ENCODE measurements at regions not wholly inside any gene's neighbourhood (a gene's known extent, or its start where the extent isn't known, plus 50 kb on each side); places are given as distances from the start of the nearest gene placed in this dataset.

DNA sequence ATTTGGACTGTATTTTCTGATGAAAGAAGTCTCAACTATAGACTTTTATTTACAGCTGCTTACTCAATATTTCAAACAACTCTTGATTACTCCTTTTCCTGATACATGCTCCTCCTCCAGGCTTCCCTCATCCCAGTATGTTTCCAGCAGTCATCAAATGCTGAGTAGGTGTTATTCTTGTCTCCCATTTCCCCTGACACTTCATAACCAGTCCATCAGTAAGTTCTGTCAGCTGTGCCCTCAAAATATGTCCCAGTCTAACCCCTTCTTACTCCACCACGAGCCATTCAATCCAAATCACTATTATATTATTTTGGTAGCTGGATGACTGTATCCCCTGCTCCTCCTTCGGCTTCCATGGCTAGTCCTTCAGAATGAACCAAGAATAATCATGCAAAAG is 189.1 kb upstream of the DTNA start:
- Histone ChIP-seq H2BK120ac (ENCODE audit: low read depth, low read length) (no peak overlapping the region), H3K18ac (ENCODE audit: low read depth, low read length) (no peak overlapping the region), H2BK15ac (ENCODE audit: low read depth, low read length) (no peak overlapping the region), H3K27me3 (ENCODE audit: control insufficient read depth, insufficient read depth, low read length) (no peaks in the 10 kb centered on the region), H3K4me1 (ENCODE audit: control insufficient read depth, insufficient read depth, low read length) (no peaks in the 10 kb centered on the region), H3K9me1 (ENCODE audit: insufficient read depth, low read length) (no peaks in the 10 kb centered on the region), H3K14ac (replicated peaks; ENCODE audit: low read depth, low read length) (no peak overlapping the region), H3K36me3 (ENCODE audit: control insufficient read depth, insufficient read depth, low read length) (no peaks in the 10 kb centered on the region), H2AK9ac (replicated peaks; ENCODE audit: low read depth, low read length, poor library complexity) (no peak overlapping the region), H4K91ac (ENCODE audit: insufficient read depth, low read depth, low read length) (no peak overlapping the region), H4K5ac (ENCODE audit: low read depth, low read length) (no peak overlapping the region), H4K20me1 (ENCODE audit: insufficient read depth, low read length) (no peaks in the 10 kb centered on the region), H3K27ac (ENCODE audit: insufficient read depth, low read length) (no peak overlapping the region), H3K23ac (ENCODE audit: low read depth, low read length) (no peak overlapping the region), H3K4me2 (ENCODE audit: low read depth, low read length) (no peak overlapping the region), H3K79me1 (ENCODE audit: low read depth in 1 of 2, low read length in 2 of 2) (no peaks in the 10 kb centered on the region), H2BK20ac (ENCODE audit: low read depth, low read length) (no peak overlapping the region), H3K9ac (ENCODE audit: low read depth, low read length) (no peak overlapping the region), H2AK5ac (ENCODE audit: low read depth, low read length) (no peak overlapping the region), H3K9me3 (ENCODE audit: control insufficient read depth, insufficient read depth, low read length) (no peaks in the 10 kb centered on the region), H3K56ac (ENCODE audit: extremely low read depth, insufficient read depth, low read length) (no peak overlapping the region), H2AFZ (replicated peaks; ENCODE audit: low read length, poor library complexity) (no peak overlapping the region), H3K4me3 (ENCODE audit: insufficient read depth, low read depth, low read length) (no peak overlapping the region), H2BK5ac (ENCODE audit: low read depth, low read length, poor library complexity, severe bottlenecking) (no peak overlapping the region), H4K8ac (ENCODE audit: low read depth in 2 of 2, low read length in 2 of 2) (no peak overlapping the region), H3K4ac (ENCODE audit: low read depth, low read length) (no peak overlapping the region)
- ATAC-seq (ENCODE audit: low read depth) (no peak), DNase-seq (no peak)
- intact Hi-C loops (cut with micrococcal nuclease): no loop called here
- no CpG with 5 or more reads among the region's 2 CpGs for WGBS, 2 experiments (ENCODE audit: extremely low coverage in 2 of 2, insufficient read length in 1 of 2)
- dilution Hi-C loops (cut with HindIII; ENCODE audit: low sequenced_read_pairs, unreplicated experiment): no loop called here
- TF ChIP-seq, protein P1, sequence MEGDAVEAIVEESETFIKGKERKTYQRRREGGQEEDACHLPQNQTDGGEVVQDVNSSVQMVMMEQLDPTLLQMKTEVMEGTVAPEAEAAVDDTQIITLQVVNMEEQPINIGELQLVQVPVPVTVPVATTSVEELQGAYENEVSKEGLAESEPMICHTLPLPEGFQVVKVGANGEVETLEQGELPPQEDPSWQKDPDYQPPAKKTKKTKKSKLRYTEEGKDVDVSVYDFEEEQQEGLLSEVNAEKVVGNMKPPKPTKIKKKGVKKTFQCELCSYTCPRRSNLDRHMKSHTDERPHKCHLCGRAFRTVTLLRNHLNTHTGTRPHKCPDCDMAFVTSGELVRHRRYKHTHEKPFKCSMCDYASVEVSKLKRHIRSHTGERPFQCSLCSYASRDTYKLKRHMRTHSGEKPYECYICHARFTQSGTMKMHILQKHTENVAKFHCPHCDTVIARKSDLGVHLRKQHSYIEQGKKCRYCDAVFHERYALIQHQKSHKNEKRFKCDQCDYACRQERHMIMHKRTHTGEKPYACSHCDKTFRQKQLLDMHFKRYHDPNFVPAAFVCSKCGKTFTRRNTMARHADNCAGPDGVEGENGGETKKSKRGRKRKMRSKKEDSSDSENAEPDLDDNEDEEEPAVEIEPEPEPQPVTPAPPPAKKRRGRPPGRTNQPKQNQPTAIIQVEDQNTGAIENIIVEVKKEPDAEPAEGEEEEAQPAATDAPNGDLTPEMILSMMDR (conservative IDR thresholded peaks at IDR 0.05; ENCODE audit: low read depth, low read length): no peak
- TF ChIP-seq RFX5 (IDR thresholded peaks at IDR 0.05; ENCODE audit: low read depth, low read length) (no peak), CHD1 (IDR thresholded peaks at IDR 0.05; ENCODE audit: low read depth, low read length) (no peak), FOS (IDR thresholded peaks at IDR 0.05; ENCODE audit: low read depth, low read length) (no peak), MXI1 (IDR thresholded peaks at IDR 0.05; ENCODE audit: borderline replicate concordance, low read depth, low read length) (no peak), RAD21 (IDR thresholded peaks at IDR 0.05; ENCODE audit: low read length) (no peak), MAFK (IDR thresholded peaks at IDR 0.05; ENCODE audit: low read depth, low read length) (no peak), BHLHE40 (IDR thresholded peaks at IDR 0.05; ENCODE audit: low read depth, low read length) (no peak), SMC3 (IDR thresholded peaks at IDR 0.05; ENCODE audit: low read depth, low read length) (no peak), NFE2L2 (IDR thresholded peaks at IDR 0.05; ENCODE audit: low read depth, low read length) (no peak), POLR2A (IDR thresholded peaks at IDR 0.05; ENCODE audit: low read depth, low read length) (no peak), CEBPB (IDR thresholded peaks at IDR 0.05; ENCODE audit: low read depth, low read length) (no peak), MAZ (IDR thresholded peaks at IDR 0.05; ENCODE audit: borderline replicate concordance, low read depth, low read length) (no peak)
- TF ChIP-seq, protein P2, sequence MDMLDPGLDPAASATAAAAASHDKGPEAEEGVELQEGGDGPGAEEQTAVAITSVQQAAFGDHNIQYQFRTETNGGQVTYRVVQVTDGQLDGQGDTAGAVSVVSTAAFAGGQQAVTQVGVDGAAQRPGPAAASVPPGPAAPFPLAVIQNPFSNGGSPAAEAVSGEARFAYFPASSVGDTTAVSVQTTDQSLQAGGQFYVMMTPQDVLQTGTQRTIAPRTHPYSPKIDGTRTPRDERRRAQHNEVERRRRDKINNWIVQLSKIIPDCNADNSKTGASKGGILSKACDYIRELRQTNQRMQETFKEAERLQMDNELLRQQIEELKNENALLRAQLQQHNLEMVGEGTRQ (IDR thresholded peaks at IDR 0.05; ENCODE audit: low read depth, low read length): no peak
- TF ChIP-seq, protein P3, sequence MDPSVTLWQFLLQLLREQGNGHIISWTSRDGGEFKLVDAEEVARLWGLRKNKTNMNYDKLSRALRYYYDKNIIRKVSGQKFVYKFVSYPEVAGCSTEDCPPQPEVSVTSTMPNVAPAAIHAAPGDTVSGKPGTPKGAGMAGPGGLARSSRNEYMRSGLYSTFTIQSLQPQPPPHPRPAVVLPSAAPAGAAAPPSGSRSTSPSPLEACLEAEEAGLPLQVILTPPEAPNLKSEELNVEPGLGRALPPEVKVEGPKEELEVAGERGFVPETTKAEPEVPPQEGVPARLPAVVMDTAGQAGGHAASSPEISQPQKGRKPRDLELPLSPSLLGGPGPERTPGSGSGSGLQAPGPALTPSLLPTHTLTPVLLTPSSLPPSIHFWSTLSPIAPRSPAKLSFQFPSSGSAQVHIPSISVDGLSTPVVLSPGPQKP (IDR thresholded peaks at IDR 0.05; ENCODE audit: borderline replicate concordance, low read depth, low read length): no peak
- ChIA-PET CTCF (no interaction called here), POLR2A (ENCODE audit: unreplicated experiment) (no interaction called here)
- BruUV-seq (replicated peaks): no TSS peak
- in situ Hi-C loops (cut with MboI; ENCODE audit: low sequenced_read_pairs): no loop called here
